SK-N-SH treated with all-trans-retinoic acid at 6 μM for 48 hours (cell line): ENCODE measurements at regions not wholly inside any gene's neighbourhood (a gene's known extent, or its start where the extent isn't known, plus 50 kb on each side); places are given as distances from the start of the nearest gene placed in this dataset.

Experiments
- ARNTL ChIP-seq: fragments of 450-650 bp; formaldehyde crosslinking; IDR thresholded peaks from 2 replicates; pipeline ENCODE4 v1.5.0; 2020; ENCODE audit warnings: low read depth, mild to moderate bottlenecking, moderate library complexity, borderline replicate concordance
- CREB5 ChIP-seq: fragments of 250-450 bp; sonication (Bioruptor Pico); IDR thresholded peaks from 2 replicates; pipeline ENCODE4 v1.5.1; 2020; ENCODE audit warnings: low read depth, mild to moderate bottlenecking, moderate library complexity
- ESRRG ChIP-seq: fragments of 250-450 bp; sonication (Bioruptor Pico); IDR thresholded peaks from 2 replicates; pipeline ENCODE4 v1.6.1; 2021; ENCODE audit warnings: mild to moderate bottlenecking
- ISL1 ChIP-seq: fragments of 250-450 bp; sonication (Bioruptor Pico); IDR thresholded peaks from 2 replicates; pipeline ENCODE4 v2.1.2; 2022; ENCODE audit warnings: mild to moderate bottlenecking, moderate library complexity
- RARB ChIP-seq: fragments of 250-450 bp; sonication (Bioruptor Pico); IDR thresholded peaks from 2 replicates; pipeline ENCODE4 v1.8.0; 2021; ENCODE audit warnings: mild to moderate bottlenecking, moderate library complexity
- TOX ChIP-seq: fragments of 250-450 bp; sonication (Bioruptor Pico); IDR thresholded peaks from 2 replicates; pipeline ENCODE4 v1.8.0; 2021; ENCODE audit warnings: mild to moderate bottlenecking, moderate library complexity, borderline replicate concordance
- ZC3H10 ChIP-seq: fragments of 250-450 bp; sonication (Bioruptor Pico); IDR thresholded peaks from 2 replicates; pipeline ENCODE4 v1.5.1; 2021; ENCODE audit warnings: mild to moderate bottlenecking, moderate library complexity
- ZFP3 ChIP-seq: fragments of 250-450 bp; sonication (Bioruptor Pico); IDR thresholded peaks from 2 replicates; pipeline ENCODE4 v1.5.0; 2020; ENCODE audit warnings: mild to moderate bottlenecking, moderate library complexity
- ZFP30 ChIP-seq: fragments of 450-650 bp; formaldehyde crosslinking; IDR thresholded peaks from 2 replicates; pipeline ENCODE4 v1.5.0; 2022; ENCODE audit warnings: mild to moderate bottlenecking, moderate library complexity
- ZNF565 ChIP-seq: fragments of 450-650 bp; formaldehyde crosslinking; conservative IDR thresholded peaks from 2 replicates; pipeline ENCODE4 v1.5.0; 2020; ENCODE audit warnings: low read depth, mild to moderate bottlenecking, moderate library complexity
- ZNF8 ChIP-seq: fragments of 450-650 bp; formaldehyde crosslinking; IDR thresholded peaks from 2 replicates; pipeline ENCODE4 v1.5.0; 2020; ENCODE audit warnings: mild to moderate bottlenecking, moderate library complexity

GRCh38 chr10:108112218-108112617 lies 947.7 kb upstream of the SORCS1 start:
- TF ChIP-seq ZFP3 (CRISPR knock-in tag) (no peak), ISL1 (no peak), ESRRG (CRISPR knock-in tag) (no peak), ZFP30 (no peak), ARNTL (CRISPR knock-in tag) (no peak), ZNF565 (CRISPR knock-in tag) (no peak), TOX (no peak), RARB (CRISPR knock-in tag) (no peak), ZC3H10 (CRISPR knock-in tag) (no peak), ZNF8 (CRISPR knock-in tag) (no peak), CREB5 (CRISPR knock-in tag) (no peak)
